Hepatocyte (in vitro differentiated cells): ENCODE measurements at regions not wholly inside any gene's neighbourhood (a gene's known extent, or its start where the extent isn't known, plus 50 kb on each side); places are given as distances from the start of the nearest gene placed in this dataset.

ENCODE experiments used
- DNase-seq: peaks from one replicate; pipeline ENCODE4 v3.0.0-alpha.2; 2016; ENCODE audit warnings: low spot score
- H2AFZ ChIP-seq: fragments of 200-600 bp; sonication (generic); 2 replicates; pipeline ENCODE4 v1.6.0; 2016; ENCODE audit warnings: antibody characterized with exemption, mild to moderate bottlenecking
- H3K27ac ChIP-seq: fragments of 200-600 bp; sonication (generic); 2 replicates; pipeline ENCODE4 v1.5.1; 2016; ENCODE audit warnings: mild to moderate bottlenecking
- H3K27me3 ChIP-seq: fragments of 200-600 bp; sonication (generic); 2 replicates; pipeline ENCODE4 v1.6.1; 2016
- H3K36me3 ChIP-seq: fragments of 200-600 bp; sonication (generic); replicated peaks from 2 replicates; pipeline ENCODE4 v1.5.1; 2016; ENCODE audit warnings: low read depth; ENCODE audit not compliant: insufficient read depth
- H3K4me1 ChIP-seq: fragments of 200-600 bp; sonication (generic); 2 replicates; pipeline ENCODE4 v1.5.1; 2016; ENCODE audit warnings: mild to moderate bottlenecking, moderate library complexity; ENCODE audit not compliant: insufficient read depth
- H3K4me2 ChIP-seq: fragments of 200-600 bp; sonication (generic); 2 replicates; pipeline ENCODE4 v1.6.0; 2016
- H3K4me3 ChIP-seq: fragments of 200-600 bp; sonication (generic); 2 replicates; pipeline ENCODE4 v1.5.1; 2016; ENCODE audit warnings: mild to moderate bottlenecking
- H3K79me2 ChIP-seq: fragments of 200-600 bp; sonication (generic); 2 replicates; pipeline ENCODE4 v1.6.0; 2017; ENCODE audit warnings: mild to moderate bottlenecking
- H3K9me2 ChIP-seq: fragments of 200-600 bp; sonication (generic); replicated peaks from 2 replicates; pipeline ENCODE4 v1.6.0; 2017; ENCODE audit warnings: mild to moderate bottlenecking; ENCODE audit not compliant: insufficient read depth
- H3K9me3 ChIP-seq: fragments of 200-600 bp; sonication (generic); 2 replicates; pipeline ENCODE4 v1.5.1; 2016; ENCODE audit warnings: low read depth, mild to moderate bottlenecking
- H4K20me1 ChIP-seq: fragments of 200-600 bp; sonication (generic); 2 replicates; pipeline ENCODE4 v1.6.0; 2016; ENCODE audit warnings: mild to moderate bottlenecking; ENCODE audit not compliant: insufficient read depth, poor library complexity, severe bottlenecking
- EZH2 ChIP-seq: fragments of 200-600 bp; sonication (generic); IDR thresholded peaks from 2 replicates; pipeline ENCODE4 v1.6.1; 2016; ENCODE audit warnings: antibody characterized with exemption, mild to moderate bottlenecking, borderline replicate concordance
- EZH2phosphoT487 ChIP-seq: fragments of 200-600 bp; sonication (generic); IDR thresholded peaks from one replicate; pipeline ENCODE4 v1.6.1; 2018; ENCODE audit warnings: antibody characterized with exemption, mild to moderate bottlenecking, low read depth, moderate library complexity; ENCODE audit not compliant: unreplicated experiment, severe bottlenecking
- WGBS: methylation state at CpG from one replicate; pipeline ENCODE4 v1.1.6; 2016; ENCODE audit warnings: low lambda C conversion rate; ENCODE audit errors: missing lambda C conversion rate; 5-methylcytosine and 5-hydroxymethylcytosine counted together
- TF ChIP-seq, protein P1 (sequence below): fragments of 200-600 bp; sonication (generic); IDR thresholded peaks from 2 replicates; pipeline ENCODE4 v1.5.1; 2016; ENCODE audit warnings: antibody characterized with exemption, mild to moderate bottlenecking; ENCODE audit not compliant: poor library complexity

- 69% methylated on average over 5 of the region's 5 CpGs for WGBS
These were observed 438.0 kb upstream of the NFE2L3 start for GRCh38 chr7:25714013-25714412.

DNA sequence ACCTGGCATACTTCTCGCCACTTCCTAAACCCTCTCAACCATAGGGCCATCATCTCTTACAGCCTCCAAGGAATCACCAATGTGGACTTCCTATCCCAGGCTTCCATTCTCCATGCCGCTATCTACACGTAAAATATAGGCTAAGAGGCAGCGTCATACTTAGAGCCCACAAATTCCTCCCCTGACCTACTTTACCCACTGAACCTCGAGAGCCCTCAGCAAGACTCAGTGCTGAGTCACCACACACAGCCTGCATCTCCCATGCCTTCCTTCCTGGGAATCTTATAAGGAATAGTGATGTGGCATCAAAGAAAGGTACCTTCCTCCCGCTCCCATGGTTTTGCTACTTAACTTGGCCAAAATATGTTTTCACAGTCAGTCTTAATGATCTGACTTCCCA, 435.6 kb upstream of the NFE2L3 start:
- no peak for DNase-seq
- Histone ChIP-seq H3K79me2 (no peaks in the 10 kb centered on the region), H3K9me2 (no peaks in the 10 kb centered on the region), H3K36me3 (no peaks in the 10 kb centered on the region), H4K20me1 (no peaks in the 10 kb centered on the region), H3K4me1 (no peaks in the 10 kb centered on the region), H3K27ac (no peak overlapping the region), H3K9me3 (no peaks in the 10 kb centered on the region), H3K4me2 (no peak overlapping the region), H3K4me3 (no peak overlapping the region), H2AFZ (no peak overlapping the region), H3K27me3 (no peaks in the 10 kb centered on the region)
- WGBS, result 82% methylated on average over 6 of the region's 6 CpGs
- TF ChIP-seq, protein P1, sequence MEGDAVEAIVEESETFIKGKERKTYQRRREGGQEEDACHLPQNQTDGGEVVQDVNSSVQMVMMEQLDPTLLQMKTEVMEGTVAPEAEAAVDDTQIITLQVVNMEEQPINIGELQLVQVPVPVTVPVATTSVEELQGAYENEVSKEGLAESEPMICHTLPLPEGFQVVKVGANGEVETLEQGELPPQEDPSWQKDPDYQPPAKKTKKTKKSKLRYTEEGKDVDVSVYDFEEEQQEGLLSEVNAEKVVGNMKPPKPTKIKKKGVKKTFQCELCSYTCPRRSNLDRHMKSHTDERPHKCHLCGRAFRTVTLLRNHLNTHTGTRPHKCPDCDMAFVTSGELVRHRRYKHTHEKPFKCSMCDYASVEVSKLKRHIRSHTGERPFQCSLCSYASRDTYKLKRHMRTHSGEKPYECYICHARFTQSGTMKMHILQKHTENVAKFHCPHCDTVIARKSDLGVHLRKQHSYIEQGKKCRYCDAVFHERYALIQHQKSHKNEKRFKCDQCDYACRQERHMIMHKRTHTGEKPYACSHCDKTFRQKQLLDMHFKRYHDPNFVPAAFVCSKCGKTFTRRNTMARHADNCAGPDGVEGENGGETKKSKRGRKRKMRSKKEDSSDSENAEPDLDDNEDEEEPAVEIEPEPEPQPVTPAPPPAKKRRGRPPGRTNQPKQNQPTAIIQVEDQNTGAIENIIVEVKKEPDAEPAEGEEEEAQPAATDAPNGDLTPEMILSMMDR, result no peak
- TF ChIP-seq EZH2 (no peak), EZH2phosphoT487 (no peak)

More at GRCh38 chr7:25714013-25714412, 438.0 kb upstream of the NFE2L3 start:
- no peaks in the 10 kb centered on the region for H4K20me1 ChIP-seq
- H3K4me3 ChIP-seq, result no peak overlapping the region
- no peaks in the 10 kb centered on the region for H3K36me3 ChIP-seq
- no peak overlapping the region for H3K27ac ChIP-seq
- H3K4me1 ChIP-seq, result no peaks in the 10 kb centered on the region
- H3K27me3 ChIP-seq, result no peaks in the 10 kb centered on the region
- H3K9me3 ChIP-seq, result no peaks in the 10 kb centered on the region
- TF ChIP-seq, protein P1, result no peak
- no peak for TF ChIP-seq EZH2
- TF ChIP-seq EZH2phosphoT487, result no peak
- H3K9me2 ChIP-seq, result no peaks in the 10 kb centered on the region
- no peaks in the 10 kb centered on the region for H3K79me2 ChIP-seq
- no peak overlapping the region for H3K4me2 ChIP-seq
- no peak overlapping the region for H2AFZ ChIP-seq
- DNase-seq, result no peak

DNA sequence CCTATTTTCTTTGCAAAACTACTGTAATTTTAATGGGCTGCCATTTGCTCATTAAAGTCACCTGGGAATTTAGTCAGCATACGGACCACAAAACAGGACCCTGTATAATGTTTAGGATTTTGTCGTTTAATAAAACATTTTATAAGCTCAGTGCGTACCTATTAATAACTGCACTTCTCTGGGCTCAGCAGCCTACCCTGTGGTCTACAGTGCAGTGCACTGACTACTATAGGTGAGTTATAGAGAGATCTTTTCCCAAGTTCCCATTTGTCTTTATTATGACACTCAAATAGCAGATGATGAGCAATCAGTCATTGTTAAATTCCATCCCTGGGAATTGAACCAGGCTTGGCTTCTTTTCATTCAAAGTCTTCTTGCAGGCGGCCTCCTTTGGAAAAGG, 433.4 kb upstream of the NFE2L3 start:
- H3K27me3 ChIP-seq, result no peaks in the 10 kb centered on the region
- H4K20me1 ChIP-seq, result no peaks in the 10 kb centered on the region
- no peak for DNase-seq

More for the DNA sequence above, 433.4 kb upstream of the NFE2L3 start:
- WGBS, result 46% methylated on average over 4 of the region's 4 CpGs
- Histone ChIP-seq H3K4me3 (no peak overlapping the region), H3K36me3 (no peaks in the 10 kb centered on the region), H3K79me2 (no peaks in the 10 kb centered on the region), H3K4me1 (no peaks in the 10 kb centered on the region), H3K9me3 (no peaks in the 10 kb centered on the region), H3K27ac (no peak overlapping the region), H3K9me2 (no peaks in the 10 kb centered on the region), H3K4me2 (no peak overlapping the region), H2AFZ (no peak overlapping the region)
- TF ChIP-seq EZH2, result no peak
- no peak for TF ChIP-seq EZH2phosphoT487
- TF ChIP-seq, protein P1, result no peak
